Neutrophil (primary cell): ENCODE measurements at regions not wholly inside any gene's neighbourhood (a gene's known extent, or its start where the extent isn't known, plus 50 kb on each side); places are given as distances from the start of the nearest gene placed in this dataset.

Experiments
- H3K27ac ChIP-seq: fragments of 200-600 bp; sonication (generic); 2 replicates; pipeline ENCODE4 v1.5.1; 2016; ENCODE audit warnings: mild to moderate bottlenecking, moderate library complexity
- H3K27me3 ChIP-seq: fragments of 200-600 bp; sonication (generic); 2 replicates; pipeline ENCODE4 v1.6.0; 2016; ENCODE audit warnings: mild to moderate bottlenecking
- H3K36me3 ChIP-seq: fragments of 200-600 bp; sonication (generic); 2 replicates; pipeline ENCODE4 v1.5.1; 2017
- H3K4me1 ChIP-seq, 2 experiments: fragments of 200-600 bp in 1 of 2; sonication (generic) in 1 of 2; 1 replicate in 1 of 2; 2 replicates in 1 of 2; pipeline versions ENCODE4 v1.5.1 to v1.6.1; 2013 to 2016; ENCODE audit warnings: low read depth in 1 of 2, low read length in 1 of 2, mild to moderate bottlenecking in 1 of 2, moderate library complexity in 1 of 2; ENCODE audit not compliant: control insufficient read depth in 1 of 2, insufficient read depth in 1 of 2
- H3K4me3 ChIP-seq, 2 experiments: fragments of 200-600 bp in 1 of 2; sonication (generic) in 1 of 2; 1 replicate in 1 of 2; 2 replicates in 1 of 2; pipeline ENCODE4 v1.5.1; 2013 to 2016; ENCODE audit warnings: low read depth in 1 of 2, low read length in 1 of 2, mild to moderate bottlenecking in 1 of 2, moderate library complexity in 1 of 2
- H3K9me3 ChIP-seq: fragments of 200-600 bp; sonication (generic); 2 replicates; pipeline ENCODE4 v1.5.1; 2016
- TF ChIP-seq, protein P1 (sequence below): fragments of 200-600 bp; sonication (generic); IDR thresholded peaks from 2 replicates; pipeline ENCODE4 v1.5.1; 2016; ENCODE audit warnings: antibody characterized with exemption

GRCh38 chr14:104526723-104527645 is 52.6 kb upstream of the C14orf180 start:
- TF ChIP-seq, protein P1, sequence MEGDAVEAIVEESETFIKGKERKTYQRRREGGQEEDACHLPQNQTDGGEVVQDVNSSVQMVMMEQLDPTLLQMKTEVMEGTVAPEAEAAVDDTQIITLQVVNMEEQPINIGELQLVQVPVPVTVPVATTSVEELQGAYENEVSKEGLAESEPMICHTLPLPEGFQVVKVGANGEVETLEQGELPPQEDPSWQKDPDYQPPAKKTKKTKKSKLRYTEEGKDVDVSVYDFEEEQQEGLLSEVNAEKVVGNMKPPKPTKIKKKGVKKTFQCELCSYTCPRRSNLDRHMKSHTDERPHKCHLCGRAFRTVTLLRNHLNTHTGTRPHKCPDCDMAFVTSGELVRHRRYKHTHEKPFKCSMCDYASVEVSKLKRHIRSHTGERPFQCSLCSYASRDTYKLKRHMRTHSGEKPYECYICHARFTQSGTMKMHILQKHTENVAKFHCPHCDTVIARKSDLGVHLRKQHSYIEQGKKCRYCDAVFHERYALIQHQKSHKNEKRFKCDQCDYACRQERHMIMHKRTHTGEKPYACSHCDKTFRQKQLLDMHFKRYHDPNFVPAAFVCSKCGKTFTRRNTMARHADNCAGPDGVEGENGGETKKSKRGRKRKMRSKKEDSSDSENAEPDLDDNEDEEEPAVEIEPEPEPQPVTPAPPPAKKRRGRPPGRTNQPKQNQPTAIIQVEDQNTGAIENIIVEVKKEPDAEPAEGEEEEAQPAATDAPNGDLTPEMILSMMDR: no peak
- Histone ChIP-seq H3K27me3 (no peaks in the 10 kb centered on the region), H3K9me3 (no peaks in the 10 kb centered on the region), H3K4me1 (no peaks in the 10 kb centered on the region), H3K27ac (no peak overlapping the region), H3K4me3 (no peak overlapping the region), H3K36me3 (no peaks in the 10 kb centered on the region)

DNA sequence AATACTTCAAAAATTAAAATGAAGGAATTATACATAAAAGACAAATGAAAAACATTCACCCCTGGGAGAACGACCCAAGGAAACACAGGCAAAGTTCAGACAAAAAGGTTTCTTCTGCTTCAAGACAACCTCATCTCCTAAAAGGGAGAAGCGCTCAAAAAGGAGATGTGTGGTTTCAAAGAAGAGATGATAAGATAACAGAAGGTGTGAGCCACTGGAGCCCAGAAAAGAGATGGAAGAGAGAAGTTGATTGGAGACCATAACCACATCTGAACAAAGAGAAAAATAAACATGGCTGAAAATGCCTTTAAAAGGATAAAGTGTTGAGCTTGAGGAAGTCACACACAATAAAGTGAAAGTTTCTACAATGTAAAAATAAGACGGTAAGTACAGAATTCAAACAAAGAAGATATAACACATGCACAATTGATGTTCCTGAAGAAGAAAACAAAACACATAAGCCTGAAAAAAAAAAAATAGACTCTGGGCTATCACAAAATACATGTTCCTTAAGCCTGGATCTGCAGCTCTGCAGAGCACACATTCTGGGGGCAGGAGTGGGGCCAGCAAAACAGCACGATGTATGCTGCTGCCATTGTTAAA is 51.6 kb upstream of the C14orf180 start:
- H3K4me3 ChIP-seq: no peak overlapping the region
- no peaks in the 10 kb centered on the region for H3K4me1 ChIP-seq
- TF ChIP-seq, protein P1: no peak
- H3K9me3 ChIP-seq: no peaks in the 10 kb centered on the region
- no peak overlapping the region for H3K27ac ChIP-seq
- H3K36me3 ChIP-seq: no peaks in the 10 kb centered on the region
- H3K27me3 ChIP-seq: no peaks in the 10 kb centered on the region

- Histone ChIP-seq H3K4me3 (no peak overlapping the region), H3K9me3 (no peaks in the 10 kb centered on the region), H3K27me3 (no peaks in the 10 kb centered on the region), H3K4me1 (no peaks in the 10 kb centered on the region), H3K36me3 (no peaks in the 10 kb centered on the region), H3K27ac (no peak overlapping the region)
- TF ChIP-seq, protein P1: no peak
Observed at GRCh38 chr14:104528496-104528895, 51.1 kb upstream of the C14orf180 start.
